ENCODE measurements at regions not wholly inside any gene's neighbourhood (a gene's known extent, or its start where the extent isn't known, plus 50 kb on each side); places are given as distances from the start of the nearest gene placed in this dataset.

DNA sequence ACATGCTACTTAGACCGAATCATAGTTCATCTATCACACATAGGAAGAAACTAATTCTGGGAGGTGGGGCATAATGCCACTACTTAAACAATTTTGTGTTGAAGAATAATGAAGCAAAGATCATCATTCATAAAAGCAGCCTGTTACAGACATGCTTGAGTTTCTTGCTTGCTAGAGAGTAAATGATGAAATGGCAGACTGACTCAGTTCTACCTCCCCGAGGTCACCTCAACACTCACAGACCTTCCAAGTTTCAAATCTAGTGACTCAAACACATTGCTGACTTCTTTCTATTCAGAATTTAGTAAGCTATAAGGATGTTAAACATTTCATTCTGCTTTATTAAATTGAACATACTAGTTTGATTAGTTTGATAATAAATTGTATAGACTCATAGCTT is 636.5 kb upstream of the FRG1 start:
- CTCF ChIA-PET, result no interaction called here
- Mint-ChIP-seq H3K9me3 (peaks cover 5% of the 10 kb centered on the region), H3K4me3 (no peak overlapping the region), H3K4me1 (no peaks in the 10 kb centered on the region), H3K27me3 (no peaks in the 10 kb centered on the region), H3K27ac (no peak overlapping the region), H3K36me3 (ENCODE audit: low read depth) (no peaks in the 10 kb centered on the region)
- DNase-seq, result no peak
- POLR2A ChIA-PET, result no interaction called here

DNA sequence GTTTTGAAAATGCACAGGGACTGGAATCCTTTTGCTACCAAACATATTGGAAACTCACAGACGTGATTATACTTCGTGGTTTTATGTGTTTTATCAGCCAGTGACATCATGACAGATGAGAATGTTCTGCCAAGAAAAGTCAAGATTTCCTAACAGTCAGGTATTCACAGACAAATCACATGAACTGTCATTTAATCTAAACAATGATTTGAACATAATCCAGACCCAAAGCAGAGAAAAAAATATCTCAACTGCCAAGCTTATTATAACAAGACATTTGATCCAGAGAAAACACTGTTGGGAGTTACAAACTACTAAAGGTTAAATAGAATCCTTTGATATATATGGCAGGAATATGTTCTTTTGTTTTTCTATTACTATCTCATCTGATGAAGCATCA is 635.9 kb upstream of the FRG1 start:
- DNase-seq, result no peak
- CTCF ChIA-PET, result no interaction called here
- no peaks in the 10 kb centered on the region for H3K27me3 Mint-ChIP-seq
- POLR2A ChIA-PET, result no interaction called here
- H3K4me1 Mint-ChIP-seq, result no peaks in the 10 kb centered on the region
- no peak overlapping the region for H3K4me3 Mint-ChIP-seq
- peaks cover 5% of the 10 kb centered on the region for H3K9me3 Mint-ChIP-seq
- no peak overlapping the region for H3K27ac Mint-ChIP-seq
- no peaks in the 10 kb centered on the region for H3K36me3 Mint-ChIP-seq (ENCODE audit: low read depth)

DNA sequence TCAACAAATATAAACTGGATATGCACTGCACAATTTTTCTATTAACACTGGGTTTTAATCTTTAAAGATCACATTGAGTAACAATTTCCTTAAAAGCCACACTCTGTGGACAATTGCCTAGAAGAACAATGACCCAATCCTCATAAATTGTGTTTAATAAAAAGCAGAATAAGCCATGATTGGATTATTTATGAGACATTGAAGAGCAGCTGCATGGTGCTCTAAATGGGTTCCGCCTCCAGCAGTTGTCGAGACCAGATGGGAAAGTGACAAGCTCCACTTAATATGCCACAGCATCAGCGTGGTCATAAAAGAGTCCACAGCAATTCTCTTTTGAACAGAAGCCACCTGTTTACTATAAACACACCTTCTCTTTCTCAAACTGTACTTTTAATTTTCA is 635.2 kb upstream of the FRG1 start:
- ChIA-PET CTCF (no interaction called here), POLR2A (no interaction called here)
- no peak for DNase-seq
- H3K4me1 Mint-ChIP-seq, result no peaks in the 10 kb centered on the region
- H3K9me3 Mint-ChIP-seq, result peaks cover 5% of the 10 kb centered on the region
- no peaks in the 10 kb centered on the region for H3K27me3 Mint-ChIP-seq
- H3K36me3 Mint-ChIP-seq (ENCODE audit: low read depth), result no peaks in the 10 kb centered on the region
- no peak overlapping the region for H3K27ac Mint-ChIP-seq
- H3K4me3 Mint-ChIP-seq, result no peak overlapping the region

DNA sequence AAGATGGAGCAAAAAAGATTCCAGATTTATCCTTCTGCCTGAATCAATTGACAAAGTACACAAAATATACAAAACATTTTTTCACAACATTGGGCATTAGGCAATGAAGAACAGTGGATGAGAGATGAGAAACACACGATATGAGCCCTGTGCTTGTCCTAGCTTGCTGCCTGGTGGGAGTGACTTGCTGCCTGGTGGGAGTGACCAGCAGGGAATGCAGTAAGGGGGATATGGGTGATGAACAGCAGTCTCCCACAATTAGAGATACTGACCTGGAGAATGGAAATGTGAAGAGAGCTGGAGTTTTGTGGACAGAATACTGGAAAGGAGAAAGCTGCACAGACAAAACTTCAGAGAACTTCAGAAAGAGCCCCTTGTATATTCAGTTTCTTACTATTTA is 629.4 kb upstream of the FRG1 start:
- ChIA-PET POLR2A (no interaction called here), CTCF (no interaction called here)
- peaks cover 9% of the 10 kb centered on the region for H3K9me3 Mint-ChIP-seq
- no peaks in the 10 kb centered on the region for H3K4me1 Mint-ChIP-seq
- DNase-seq, result no peak
- H3K27ac Mint-ChIP-seq, result no peak overlapping the region
- H3K36me3 Mint-ChIP-seq (ENCODE audit: low read depth), result no peaks in the 10 kb centered on the region
- H3K27me3 Mint-ChIP-seq, result no peaks in the 10 kb centered on the region
- H3K4me3 Mint-ChIP-seq, result no peak overlapping the region

DNA sequence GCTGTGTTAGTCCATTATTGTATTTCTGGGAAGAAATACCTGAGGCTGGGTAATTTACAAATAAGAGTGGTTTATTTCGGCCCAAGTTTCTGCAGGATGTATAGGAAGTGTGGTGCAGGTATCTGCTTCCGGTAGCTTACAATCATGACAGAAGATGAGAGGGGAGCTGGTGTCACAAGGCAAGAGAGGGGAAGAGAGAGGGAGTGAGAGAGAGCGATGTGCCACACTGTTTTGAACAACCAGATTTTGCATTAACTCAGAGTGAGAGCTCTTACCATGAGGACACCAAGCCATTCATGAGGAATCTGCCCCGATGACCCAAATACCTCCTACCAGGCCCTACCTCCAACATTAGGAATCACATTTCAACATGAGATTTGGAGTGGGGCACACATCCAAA is 627.6 kb upstream of the FRG1 start:
- Mint-ChIP-seq H3K9me3 (peaks cover 6% of the 10 kb centered on the region), H3K27ac (no peak overlapping the region)
- CTCF ChIA-PET, result no interaction called here

DNA sequence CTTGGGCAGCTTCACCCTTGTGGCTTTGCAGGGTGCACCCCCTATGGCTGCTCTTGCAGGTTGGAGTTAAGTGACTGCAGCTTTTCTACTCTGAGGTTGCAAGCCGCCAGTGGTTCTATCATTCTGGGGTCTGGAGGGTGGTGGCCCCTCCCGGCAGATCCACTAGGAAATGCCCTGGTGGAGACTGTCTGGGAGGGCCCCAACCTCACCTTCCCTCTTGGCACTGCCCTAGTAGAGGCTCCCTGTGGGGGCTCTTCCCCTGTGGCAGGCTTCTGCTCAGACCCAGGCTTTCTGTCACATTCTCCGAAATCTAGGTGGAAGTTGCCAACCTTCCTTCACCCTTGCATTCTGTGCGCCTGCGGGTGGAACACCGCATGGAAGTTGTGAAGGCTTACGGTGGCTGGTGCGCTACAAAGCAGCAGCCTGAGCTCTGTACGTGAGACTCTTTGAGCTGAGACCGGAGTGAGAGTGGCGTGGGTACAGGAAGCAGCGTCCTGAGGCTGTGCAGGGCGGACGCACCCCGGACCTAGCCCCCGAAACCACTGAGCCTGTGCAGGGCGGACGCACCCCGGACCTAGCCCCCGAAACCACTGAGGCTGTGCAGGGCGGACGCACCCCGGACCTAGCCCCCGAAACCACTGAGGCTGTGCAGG is 626.7 kb upstream of the FRG1 start:
- no peak for DNase-seq
- no peaks in the 10 kb centered on the region for H3K27me3 Mint-ChIP-seq
- peaks cover 6% of the 10 kb centered on the region for H3K9me3 Mint-ChIP-seq
- CTCF ChIA-PET, result no interaction called here
- POLR2A ChIA-PET, result no interaction called here
- no peak overlapping the region for H3K4me3 Mint-ChIP-seq
- no peaks in the 10 kb centered on the region for H3K4me1 Mint-ChIP-seq
- no peaks in the 10 kb centered on the region for H3K36me3 Mint-ChIP-seq (ENCODE audit: low read depth)
- H3K27ac Mint-ChIP-seq, result no peak overlapping the region

More for the DNA sequence above, 627.6 kb upstream of the FRG1 start:
- H3K27me3 Mint-ChIP-seq, result no peaks in the 10 kb centered on the region
- H3K36me3 Mint-ChIP-seq (ENCODE audit: low read depth), result no peaks in the 10 kb centered on the region
- H3K4me3 Mint-ChIP-seq, result no peak overlapping the region
- DNase-seq, result no peak
- POLR2A ChIA-PET, result no interaction called here
- H3K4me1 Mint-ChIP-seq, result no peaks in the 10 kb centered on the region

DNA sequence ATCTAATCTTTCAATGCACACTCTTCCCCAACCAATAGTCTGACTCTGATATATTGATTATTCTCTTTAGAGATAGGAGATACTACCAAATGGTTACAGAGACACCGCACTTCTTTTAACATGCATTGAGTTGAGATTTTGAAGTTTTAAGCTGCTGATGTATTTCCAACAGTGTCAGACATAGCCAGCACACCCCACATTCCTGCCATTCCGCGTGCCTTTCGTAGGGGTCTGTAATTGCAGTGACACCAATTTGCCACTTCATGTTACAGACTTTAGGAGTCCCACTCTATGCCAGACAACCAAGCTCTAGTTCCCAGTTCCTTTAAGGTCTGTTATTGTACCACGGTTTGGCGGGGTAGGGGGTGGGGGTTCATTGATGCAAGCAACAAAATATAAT is 618.2 kb upstream of the FRG1 start:
- no peaks in the 10 kb centered on the region for H3K27me3 Mint-ChIP-seq
- ChIA-PET POLR2A (no interaction called here), CTCF (no interaction called here)
- no peaks in the 10 kb centered on the region for H3K4me1 Mint-ChIP-seq
- no peak for DNase-seq
- no peak overlapping the region for H3K4me3 Mint-ChIP-seq
- H3K27ac Mint-ChIP-seq, result no peak overlapping the region
- H3K36me3 Mint-ChIP-seq (ENCODE audit: low read depth), result no peaks in the 10 kb centered on the region
- H3K9me3 Mint-ChIP-seq, result peaks cover 3% of the 10 kb centered on the region

DNA sequence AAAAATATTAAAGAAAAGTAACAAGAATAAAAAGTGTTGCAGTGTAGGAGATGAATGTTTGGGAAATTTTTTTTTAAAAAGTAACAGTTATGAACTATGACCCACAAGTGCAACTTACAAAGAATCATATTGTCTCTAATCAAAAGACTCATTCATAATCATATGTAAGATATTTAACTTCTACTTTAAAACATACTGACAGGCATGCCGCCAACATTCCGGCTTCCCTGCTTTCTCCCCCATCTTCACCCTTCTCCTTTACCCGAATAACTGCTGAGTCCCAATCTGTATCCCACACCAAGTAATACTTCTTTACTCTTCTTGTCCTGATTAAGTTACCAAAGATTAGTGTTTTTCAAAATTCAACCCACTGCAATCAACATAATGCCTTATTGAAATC is 598.8 kb upstream of the FRG1 start:
- ChIA-PET CTCF (no interaction called here), POLR2A (no interaction called here)
- H3K4me1 Mint-ChIP-seq, result no peaks in the 10 kb centered on the region
- peaks cover 2% of the 10 kb centered on the region for H3K9me3 Mint-ChIP-seq
- DNase-seq, result no peak
- no peaks in the 10 kb centered on the region for H3K27me3 Mint-ChIP-seq
- no peak overlapping the region for H3K4me3 Mint-ChIP-seq
- no peak overlapping the region for H3K27ac Mint-ChIP-seq
- no peaks in the 10 kb centered on the region for H3K36me3 Mint-ChIP-seq (ENCODE audit: low read depth)

DNA sequence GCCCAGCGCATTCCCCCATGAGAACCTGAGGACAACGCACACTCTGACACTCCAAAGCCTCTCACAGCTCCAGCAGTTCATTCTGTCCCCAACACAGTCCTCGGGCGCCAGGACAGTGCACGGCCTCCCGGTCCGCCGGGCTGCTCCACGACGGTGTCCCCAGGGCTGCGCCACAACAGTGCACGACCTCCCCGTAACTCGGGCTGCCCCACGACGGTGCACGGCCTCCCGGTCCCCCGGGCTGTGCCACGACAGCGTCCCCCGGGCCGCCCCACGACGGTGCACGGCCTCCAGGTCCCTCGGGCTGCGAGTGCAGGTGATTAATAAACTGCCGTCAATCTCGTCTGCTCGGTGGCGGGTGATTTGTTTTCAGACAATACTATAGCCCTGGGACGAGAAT is 585.1 kb upstream of the FRG1 start:
- Mint-ChIP-seq H3K27ac (no peak overlapping the region), H3K36me3 (ENCODE audit: low read depth) (no peaks in the 10 kb centered on the region), H3K4me1 (no peaks in the 10 kb centered on the region), H3K4me3 (no peak overlapping the region), H3K9me3 (peaks cover 11% of the 10 kb centered on the region), H3K27me3 (no peaks in the 10 kb centered on the region)
- DNase-seq, result no peak
- ChIA-PET CTCF (no interaction called here), POLR2A (no interaction called here)

DNA sequence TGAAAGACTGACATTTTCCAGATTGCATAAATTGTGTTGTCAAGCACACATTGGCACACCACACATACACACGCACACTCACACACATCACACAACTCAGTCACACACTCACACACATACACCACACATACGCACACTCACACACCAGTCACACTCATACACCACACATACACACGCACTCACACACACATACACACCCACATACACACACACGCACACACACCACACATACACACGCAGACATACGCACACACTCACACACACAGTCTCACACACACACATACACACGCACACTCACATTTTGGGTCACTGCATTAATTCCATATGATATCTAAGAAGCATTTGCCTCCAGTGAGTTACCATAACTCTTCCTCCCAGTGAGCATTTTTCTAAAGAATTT is 578.3 kb upstream of the FRG1 start:
- no peak for DNase-seq
- Mint-ChIP-seq H3K27me3 (no peaks in the 10 kb centered on the region), H3K27ac (no peak overlapping the region), H3K4me1 (no peaks in the 10 kb centered on the region), H3K9me3 (peaks cover 6% of the 10 kb centered on the region), H3K4me3 (no peak overlapping the region), H3K36me3 (ENCODE audit: low read depth) (no peaks in the 10 kb centered on the region)
- POLR2A ChIA-PET, result no interaction called here
- CTCF ChIA-PET, result no interaction called here

DNA sequence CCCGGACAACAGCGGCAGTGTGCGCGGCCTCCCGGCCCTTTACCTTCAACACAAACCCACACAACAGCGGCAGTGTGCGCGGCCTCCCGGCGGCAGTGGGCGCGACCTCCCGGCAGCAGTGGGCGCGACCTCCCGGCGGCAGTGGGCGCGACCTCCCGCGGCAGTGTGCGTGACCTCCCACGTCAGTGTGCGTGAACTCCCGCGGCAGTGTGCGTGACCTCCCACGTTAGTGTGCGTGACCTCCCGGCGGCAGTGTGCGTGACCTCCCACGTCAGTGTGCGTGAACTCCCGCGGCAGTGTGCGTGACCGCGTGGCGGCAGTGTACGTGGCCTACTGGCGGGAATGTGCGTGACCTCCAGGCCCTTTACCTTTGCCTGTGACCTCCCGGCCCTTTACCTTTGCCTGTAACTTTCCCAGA is 576.6 kb upstream of the FRG1 start:
- DNase-seq, result no peak
- Mint-ChIP-seq H3K4me1 (no peaks in the 10 kb centered on the region), H3K9me3 (peaks cover 6% of the 10 kb centered on the region), H3K27me3 (no peaks in the 10 kb centered on the region), H3K27ac (no peak overlapping the region), H3K36me3 (ENCODE audit: low read depth) (no peaks in the 10 kb centered on the region), H3K4me3 (no peak overlapping the region)
- ChIA-PET CTCF (no interaction called here), POLR2A (no interaction called here)

DNA sequence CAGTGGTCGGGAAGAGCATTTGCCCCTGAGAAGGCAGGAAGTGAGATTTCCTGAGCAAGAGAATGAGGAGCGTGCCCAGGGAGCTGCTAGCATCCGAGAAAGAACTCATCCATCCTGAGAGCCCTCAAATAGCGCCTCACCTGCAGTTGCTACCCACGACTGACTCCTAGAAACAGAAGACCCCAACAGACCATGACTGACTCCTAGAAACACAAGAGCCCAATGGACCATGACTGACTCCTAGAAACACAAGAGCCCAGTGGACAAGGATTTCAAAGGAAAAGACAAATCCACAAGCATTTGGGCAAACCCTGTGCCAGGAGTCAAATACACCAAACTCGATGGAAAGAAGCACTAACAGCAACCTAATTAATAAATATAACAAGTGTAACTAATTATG is 575.2 kb upstream of the FRG1 start:
- POLR2A ChIA-PET, result no interaction called here

DNA sequence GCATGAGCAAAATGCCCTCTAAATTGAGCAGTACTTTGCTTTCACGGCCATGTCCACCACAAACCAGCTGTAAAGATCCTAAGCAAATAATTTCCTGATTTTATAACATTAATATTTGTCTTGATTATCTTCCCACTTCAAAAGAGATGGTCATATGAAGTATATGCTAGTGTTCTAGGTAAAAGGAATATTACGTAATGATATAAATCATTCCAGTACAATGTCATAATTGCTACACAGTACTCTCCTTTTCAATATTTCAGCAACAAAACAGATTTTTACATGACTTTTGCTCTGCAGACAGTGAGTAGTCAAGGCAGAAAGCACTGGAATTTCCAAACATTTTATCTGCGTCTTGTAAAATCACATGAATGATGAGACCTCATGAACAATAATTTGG is 572.8 kb upstream of the FRG1 start:
- H3K9me3 Mint-ChIP-seq, result peaks cover 14% of the 10 kb centered on the region
- POLR2A ChIA-PET, result no interaction called here

More for the DNA sequence above, 575.2 kb upstream of the FRG1 start:
- Mint-ChIP-seq H3K27ac (no peak overlapping the region), H3K9me3 (peaks cover 6% of the 10 kb centered on the region), H3K27me3 (no peaks in the 10 kb centered on the region), H3K4me3 (no peak overlapping the region), H3K4me1 (no peaks in the 10 kb centered on the region), H3K36me3 (ENCODE audit: low read depth) (no peaks in the 10 kb centered on the region)
- DNase-seq, result no peak
- CTCF ChIA-PET, result no interaction called here

DNA sequence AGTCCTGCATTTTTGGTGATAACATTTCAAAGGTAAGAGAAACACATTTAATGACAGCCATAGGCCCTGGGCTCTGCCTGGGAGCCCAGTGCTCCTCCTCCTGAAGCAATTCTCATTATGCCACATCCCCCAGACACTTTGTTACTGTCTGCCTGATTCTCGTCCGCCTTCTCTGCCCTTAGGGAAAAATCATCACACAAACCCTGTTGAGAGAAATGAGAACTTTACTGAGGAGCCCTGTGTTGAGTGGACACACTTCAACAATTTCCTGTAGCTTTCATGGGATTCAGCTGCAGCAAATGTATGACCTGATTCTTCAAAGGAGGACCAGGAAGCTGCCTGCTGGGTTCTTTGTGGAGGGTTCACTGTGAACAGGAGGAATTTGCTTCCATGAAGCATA is 566.5 kb upstream of the FRG1 start:
- Mint-ChIP-seq H3K36me3 (ENCODE audit: low read depth) (no peaks in the 10 kb centered on the region), H3K27ac (no peak overlapping the region), H3K4me1 (no peaks in the 10 kb centered on the region), H3K4me3 (no peak overlapping the region), H3K27me3 (no peaks in the 10 kb centered on the region), H3K9me3 (peaks cover 24% of the 10 kb centered on the region)
- no peak for DNase-seq
- ChIA-PET POLR2A (no interaction called here), CTCF (no interaction called here)

More for the DNA sequence above, 572.8 kb upstream of the FRG1 start:
- no peaks in the 10 kb centered on the region for H3K27me3 Mint-ChIP-seq
- no peak for DNase-seq
- CTCF ChIA-PET, result no interaction called here
- H3K36me3 Mint-ChIP-seq (ENCODE audit: low read depth), result no peaks in the 10 kb centered on the region
- H3K4me3 Mint-ChIP-seq, result no peak overlapping the region
- H3K4me1 Mint-ChIP-seq, result no peaks in the 10 kb centered on the region
- no peak overlapping the region for H3K27ac Mint-ChIP-seq

DNA sequence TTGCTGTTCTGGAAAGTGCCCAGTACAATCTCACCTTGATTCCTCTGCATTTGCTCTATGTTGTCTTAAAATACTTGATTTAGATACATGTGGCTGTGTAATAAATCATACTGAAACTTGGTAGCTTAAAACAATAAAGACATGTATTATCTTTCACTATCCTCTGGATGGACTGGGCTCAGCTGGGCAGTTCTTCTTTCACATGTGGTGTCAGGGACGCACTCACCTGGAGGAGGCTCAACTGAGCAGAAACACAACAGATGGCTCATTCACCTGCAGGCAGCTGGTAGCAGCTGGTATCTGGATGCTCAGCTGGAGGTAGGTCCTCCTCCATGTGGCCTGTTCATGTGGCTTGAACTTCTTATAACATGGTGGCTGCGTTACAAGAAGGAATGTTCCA is 563.8 kb upstream of the FRG1 start:
- ChIA-PET POLR2A (no interaction called here), CTCF (no interaction called here)
- peaks cover 16% of the 10 kb centered on the region for H3K9me3 Mint-ChIP-seq
- no peaks in the 10 kb centered on the region for H3K27me3 Mint-ChIP-seq
- no peak for DNase-seq
- H3K27ac Mint-ChIP-seq, result no peak overlapping the region
- no peaks in the 10 kb centered on the region for H3K36me3 Mint-ChIP-seq (ENCODE audit: low read depth)
- H3K4me1 Mint-ChIP-seq, result no peaks in the 10 kb centered on the region
- no peak overlapping the region for H3K4me3 Mint-ChIP-seq

Data from activated CD4-positive, alpha-beta memory T cell treated with anti-CD3 and anti-CD28 coated beads, Interleukin-2, amount 10 ng/mL, durations not matched to agents 7 days and 5 days (primary cell).